Activated naive CD8-positive, alpha-beta T cell (primary cell): ENCODE measurements at regions not wholly inside any gene's neighbourhood (a gene's known extent, or its start where the extent isn't known, plus 50 kb on each side); places are given as distances from the start of the nearest gene placed in this dataset.

Experiments used
- H3K27ac Mint-ChIP-seq: one replicate; pipeline ENCODE4 v1.8.0; 2021; ENCODE audit warnings: mixed read lengths
- H3K27me3 Mint-ChIP-seq: one replicate; pipeline ENCODE4 v1.8.0; 2021; ENCODE audit warnings: mixed read lengths
- H3K36me3 Mint-ChIP-seq: one replicate; pipeline ENCODE4 v1.8.0; 2021; ENCODE audit warnings: mixed read lengths
- H3K4me1 Mint-ChIP-seq: one replicate; pipeline ENCODE4 v1.8.0; 2021; ENCODE audit warnings: low read depth, mixed read lengths
- H3K4me3 Mint-ChIP-seq: one replicate; pipeline ENCODE4 v1.8.0; 2021; ENCODE audit warnings: mild to moderate bottlenecking, mixed read lengths
- H3K9me3 Mint-ChIP-seq: one replicate; pipeline ENCODE4 v1.8.0; 2021; ENCODE audit warnings: low read depth, mixed read lengths

- Mint-ChIP-seq H3K4me1 (no peaks in the 10 kb centered on the region), H3K27me3 (peaks cover 4% of the 10 kb centered on the region)
Measured at GRCh38 chr6:4460586-4461475, 315.4 kb upstream of the CDYL start.

GRCh38 chr6:4459996-4460395 is 316.2 kb upstream of the CDYL start:
- Mint-ChIP-seq H3K4me3 (no peak overlapping the region), H3K36me3 (no peaks in the 10 kb centered on the region), H3K27ac (no peak overlapping the region), H3K27me3 (peaks cover 4% of the 10 kb centered on the region), H3K9me3 (no peaks in the 10 kb centered on the region), H3K4me1 (no peaks in the 10 kb centered on the region)

More at GRCh38 chr6:4460586-4461475, 315.4 kb upstream of the CDYL start:
- Mint-ChIP-seq H3K9me3 (no peaks in the 10 kb centered on the region), H3K27ac (no peak overlapping the region), H3K36me3 (no peaks in the 10 kb centered on the region), H3K4me3 (no peak overlapping the region)

GRCh38 chr6:4459032-4459431 is 317.2 kb upstream of the CDYL start:
- Mint-ChIP-seq H3K4me1 (no peaks in the 10 kb centered on the region), H3K27me3 (peaks cover 4% of the 10 kb centered on the region), H3K9me3 (no peaks in the 10 kb centered on the region), H3K27ac (no peak overlapping the region), H3K4me3 (no peak overlapping the region), H3K36me3 (no peaks in the 10 kb centered on the region)

- no peak overlapping the region for H3K4me3 Mint-ChIP-seq
- peaks cover 15% of the 10 kb centered on the region for H3K27me3 Mint-ChIP-seq
- no peaks in the 10 kb centered on the region for H3K36me3 Mint-ChIP-seq
- H3K4me1 Mint-ChIP-seq = no peaks in the 10 kb centered on the region
- H3K9me3 Mint-ChIP-seq = no peaks in the 10 kb centered on the region
- H3K27ac Mint-ChIP-seq = no peak overlapping the region
Measured at GRCh38 chr6:4451718-4452117, 316.3 kb upstream of the ECI2 start.

- Mint-ChIP-seq H3K27me3 (peaks cover 15% of the 10 kb centered on the region), H3K9me3 (no peaks in the 10 kb centered on the region), H3K36me3 (no peaks in the 10 kb centered on the region)
Measured at GRCh38 chr6:4451081-4451480, 315.7 kb upstream of the ECI2 start.

GRCh38 chr6:4450237-4450636 is 314.9 kb upstream of the ECI2 start:
- H3K4me3 Mint-ChIP-seq = no peak overlapping the region
- H3K4me1 Mint-ChIP-seq = no peaks in the 10 kb centered on the region
- peaks cover 15% of the 10 kb centered on the region for H3K27me3 Mint-ChIP-seq
- H3K36me3 Mint-ChIP-seq = no peaks in the 10 kb centered on the region
- H3K27ac Mint-ChIP-seq = no peak overlapping the region
- H3K9me3 Mint-ChIP-seq = no peaks in the 10 kb centered on the region

More at GRCh38 chr6:4451081-4451480, 315.7 kb upstream of the ECI2 start:
- H3K4me3 Mint-ChIP-seq = no peak overlapping the region
- H3K27ac Mint-ChIP-seq = no peak overlapping the region
- no peaks in the 10 kb centered on the region for H3K4me1 Mint-ChIP-seq

- Mint-ChIP-seq H3K27me3 (peaks cover 15% of the 10 kb centered on the region), H3K27ac (no peak overlapping the region), H3K36me3 (no peaks in the 10 kb centered on the region), H3K4me1 (no peaks in the 10 kb centered on the region), H3K9me3 (no peaks in the 10 kb centered on the region), H3K4me3 (no peak overlapping the region)
Measured at GRCh38 chr6:4449409-4449808, 314.0 kb upstream of the ECI2 start.

- Mint-ChIP-seq H3K27ac (no peak overlapping the region), H3K27me3 (peaks cover 15% of the 10 kb centered on the region), H3K4me3 (no peak overlapping the region), H3K36me3 (no peaks in the 10 kb centered on the region), H3K4me1 (no peaks in the 10 kb centered on the region), H3K9me3 (no peaks in the 10 kb centered on the region)
Measured at GRCh38 chr6:4448841-4449240, 313.5 kb upstream of the ECI2 start.

- Mint-ChIP-seq H3K4me3 (no peak overlapping the region), H3K27me3 (peaks cover 15% of the 10 kb centered on the region), H3K27ac (no peak overlapping the region), H3K36me3 (no peaks in the 10 kb centered on the region), H3K9me3 (no peaks in the 10 kb centered on the region), H3K4me1 (no peaks in the 10 kb centered on the region)
Measured at GRCh38 chr6:4447639-4448330, 312.4 kb upstream of the ECI2 start.

GRCh38 chr6:4446982-4447381 is 311.6 kb upstream of the ECI2 start:
- Mint-ChIP-seq H3K4me1 (no peaks in the 10 kb centered on the region), H3K27ac (no peak overlapping the region), H3K36me3 (no peaks in the 10 kb centered on the region), H3K27me3 (peaks cover 12% of the 10 kb centered on the region), H3K9me3 (no peaks in the 10 kb centered on the region), H3K4me3 (no peak overlapping the region)

- no peaks in the 10 kb centered on the region for H3K4me1 Mint-ChIP-seq
- peaks cover 8% of the 10 kb centered on the region for H3K27me3 Mint-ChIP-seq
- H3K4me3 Mint-ChIP-seq = no peak overlapping the region
- H3K36me3 Mint-ChIP-seq = no peaks in the 10 kb centered on the region
- H3K27ac Mint-ChIP-seq = no peak overlapping the region
- no peaks in the 10 kb centered on the region for H3K9me3 Mint-ChIP-seq
Measured at GRCh38 chr6:4441981-4442434, 306.6 kb upstream of the ECI2 start.

- no peak overlapping the region for H3K27ac Mint-ChIP-seq
- no peaks in the 10 kb centered on the region for H3K4me1 Mint-ChIP-seq
Measured at GRCh38 chr6:4439159-4439558, 303.8 kb upstream of the ECI2 start.

GRCh38 chr6:4437342-4437741 is 302.0 kb upstream of the ECI2 start:
- no peaks in the 10 kb centered on the region for H3K4me1 Mint-ChIP-seq
- no peak overlapping the region for H3K27ac Mint-ChIP-seq
- no peak overlapping the region for H3K4me3 Mint-ChIP-seq
- peaks cover 8% of the 10 kb centered on the region for H3K27me3 Mint-ChIP-seq
- no peaks in the 10 kb centered on the region for H3K9me3 Mint-ChIP-seq
- H3K36me3 Mint-ChIP-seq = no peaks in the 10 kb centered on the region

More at GRCh38 chr6:4439159-4439558, 303.8 kb upstream of the ECI2 start:
- no peaks in the 10 kb centered on the region for H3K9me3 Mint-ChIP-seq
- H3K27me3 Mint-ChIP-seq = peaks cover 6% of the 10 kb centered on the region
- no peak overlapping the region for H3K4me3 Mint-ChIP-seq
- no peaks in the 10 kb centered on the region for H3K36me3 Mint-ChIP-seq

- Mint-ChIP-seq H3K4me1 (no peaks in the 10 kb centered on the region), H3K27me3 (peaks cover 8% of the 10 kb centered on the region), H3K9me3 (no peaks in the 10 kb centered on the region), H3K36me3 (no peaks in the 10 kb centered on the region), H3K4me3 (no peak overlapping the region), H3K27ac (no peak overlapping the region)
Measured at GRCh38 chr6:4435981-4436445, 300.6 kb upstream of the ECI2 start.

GRCh38 chr6:4434655-4435054 is 299.3 kb upstream of the ECI2 start:
- peaks cover 2% of the 10 kb centered on the region for H3K9me3 Mint-ChIP-seq
- no peak overlapping the region for H3K4me3 Mint-ChIP-seq
- no peak overlapping the region for H3K27ac Mint-ChIP-seq
- H3K27me3 Mint-ChIP-seq = peaks cover 8% of the 10 kb centered on the region
- no peaks in the 10 kb centered on the region for H3K4me1 Mint-ChIP-seq
- peaks cover under 1% of the 10 kb centered on the region for H3K36me3 Mint-ChIP-seq
